GM12872 (cell line): ENCODE measurements at regions not wholly inside any gene's neighbourhood (a gene's known extent, or its start where the extent isn't known, plus 50 kb on each side); places are given as distances from the start of the nearest gene placed in this dataset.

Experiments used
- CTCF ChIP-seq: IDR thresholded peaks from 3 replicates; pipeline ENCODE4 v1.5.1; 2011; ENCODE audit warnings: low read depth, mild to moderate bottlenecking, low read length, moderate library complexity; ENCODE audit not compliant: insufficient read depth

- TF ChIP-seq CTCF: no peak
Measured at GRCh38 chr5:89216606-89217005, 333.6 kb upstream of the MEF2C start.

- no peak for TF ChIP-seq CTCF
Measured at GRCh38 chr5:89213573-89213972, 330.6 kb upstream of the MEF2C start.

GRCh38 chr5:89211836-89212235, 328.9 kb upstream of the MEF2C start:
- no peak for TF ChIP-seq CTCF

- TF ChIP-seq CTCF: no peak
Measured at GRCh38 chr5:89208811-89209210, 325.8 kb upstream of the MEF2C start.

GRCh38 chr5:89208392-89208791, 325.4 kb upstream of the MEF2C start:
- TF ChIP-seq CTCF: no peak

- TF ChIP-seq CTCF: no peak
Measured at GRCh38 chr5:89204756-89205155, 321.8 kb upstream of the MEF2C start.

GRCh38 chr5:89203611-89204010, 320.6 kb upstream of the MEF2C start:
- no peak for TF ChIP-seq CTCF

GRCh38 chr5:89200899-89201298, 317.9 kb upstream of the MEF2C start:
- TF ChIP-seq CTCF: no peak
